ENCODE measurements at regions not wholly inside any gene's neighbourhood (a gene's known extent, or its start where the extent isn't known, plus 50 kb on each side); places are given as distances from the start of the nearest gene placed in this dataset.
"Not testable (repeated sequence)": the region's sequence is repeated elsewhere in the genome, so short reads cannot be mapped to it uniquely, and the experiment has no call there.

DNA sequence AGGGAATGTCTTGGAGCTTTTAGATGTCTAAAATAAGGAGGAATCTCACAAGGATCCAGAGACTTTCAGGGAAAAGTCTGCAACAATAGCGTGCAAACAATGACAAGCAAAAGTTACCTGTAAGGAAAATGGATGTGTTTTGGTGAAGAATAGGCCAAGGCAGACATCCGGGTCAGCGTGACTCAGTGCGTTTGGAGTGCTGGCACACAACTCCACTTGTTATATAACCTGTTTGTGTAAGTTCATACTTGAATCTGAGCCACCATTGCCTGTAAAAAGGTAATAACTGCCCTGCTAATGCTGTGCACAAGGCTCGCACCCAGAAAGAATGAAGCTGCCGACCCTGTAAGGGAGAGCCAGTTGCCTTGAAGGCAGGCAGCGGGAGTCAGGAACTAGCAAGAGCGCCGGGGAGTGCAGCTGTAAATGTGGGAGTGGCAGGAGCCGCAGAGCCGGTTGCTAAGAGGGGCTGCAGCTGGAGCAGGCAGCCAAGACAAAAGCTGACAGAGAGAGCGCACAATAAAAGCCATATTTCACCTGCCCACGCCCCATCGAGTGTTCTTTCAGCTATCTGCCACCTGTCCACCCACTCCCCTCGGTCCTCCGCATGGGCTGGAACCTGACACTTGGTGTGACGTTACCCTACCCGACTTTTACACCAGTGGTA, 638.5 kb upstream of the MIS18BP1 start:
- TF ChIP-seq SP1 (IDR thresholded peaks at IDR 0.05): no peak
- Histone ChIP-seq H3K9ac (ENCODE audit: low read depth in 1 of 2, low read length in 2 of 2) (no peak overlapping the region), H3K4me1 (ENCODE audit: control insufficient read depth in 4 of 4, insufficient read depth in 4 of 4, low read length in 3 of 4) (no peaks in the 10 kb centered on the region), H3K9me3 (ENCODE audit: control insufficient read depth in 4 of 4, low read length in 3 of 4) (no peaks in the 10 kb centered on the region), H3K27ac (ENCODE audit: low read depth in 1 of 2, low read length in 2 of 2) (no peak overlapping the region), H3K4me3 (ENCODE audit: low read depth in 1 of 3, low read length in 3 of 3) (no peak overlapping the region), H3K27me3 (ENCODE audit: control insufficient read depth in 4 of 4, insufficient read depth in 4 of 4, low read length in 3 of 4) (no peaks in the 10 kb centered on the region), H3K36me3 (ENCODE audit: control insufficient read depth in 4 of 4, insufficient read depth in 3 of 4, low read depth in 1 of 4, low read length in 3 of 4) (no peaks in the 10 kb centered on the region)
- 59% methylated on average over 18 of the region's 18 CpGs for WGBS
- no peak for DNase-seq (ENCODE audit: low spot score)

DNA sequence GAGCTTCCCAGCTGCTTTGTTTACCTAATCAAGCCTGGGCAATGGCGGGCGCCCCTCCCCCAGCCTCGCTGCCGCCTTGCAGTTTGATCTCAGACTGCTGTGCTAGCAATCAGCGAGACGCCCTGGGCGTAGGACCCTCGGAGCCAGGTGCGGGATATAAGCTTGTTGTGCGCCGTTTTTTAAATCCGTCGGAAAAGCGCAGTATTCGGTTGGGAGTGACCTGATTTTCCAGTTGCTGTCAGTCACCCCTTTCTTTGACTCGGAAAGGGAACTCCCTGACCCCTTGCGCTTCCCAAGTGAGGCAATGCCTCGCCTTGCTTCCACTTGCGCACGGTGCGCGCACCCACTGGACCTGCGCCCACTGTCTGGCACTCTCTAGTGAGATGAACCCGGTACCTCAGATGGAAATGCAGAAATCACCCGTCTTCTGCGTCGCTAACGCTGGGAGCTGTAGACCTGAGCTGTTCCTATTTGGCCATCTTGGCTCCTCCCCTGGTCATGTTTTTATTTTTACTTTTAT, 635.8 kb upstream of the MIS18BP1 start:
- WGBS: 78% methylated on average over 28 of the region's 28 CpGs
- H3K9me3 ChIP-seq (ENCODE audit: control insufficient read depth in 4 of 4, low read length in 3 of 4); DNase-seq (ENCODE audit: low spot score): not testable (repeated sequence)

DNA sequence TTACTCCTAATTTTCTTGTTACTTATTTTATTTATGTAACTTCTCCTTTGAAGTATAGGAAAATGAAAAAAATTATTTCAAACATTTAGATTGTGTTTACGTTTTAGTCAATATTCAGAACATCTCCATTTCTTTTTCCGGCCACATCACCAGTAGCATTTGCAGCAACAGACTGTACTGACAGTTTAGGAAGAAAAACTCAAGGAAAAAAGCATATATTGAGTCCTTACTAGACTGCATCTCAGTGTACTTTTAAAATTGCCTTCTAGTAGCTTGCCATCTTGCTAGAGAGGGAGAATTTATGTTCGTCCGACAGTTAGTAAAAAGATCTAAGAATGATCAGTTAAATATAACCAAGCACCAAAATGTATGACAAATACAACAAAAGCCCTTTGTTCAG, 625.0 kb upstream of the MIS18BP1 start:
- H3K4me1 ChIP-seq (ENCODE audit: control insufficient read depth in 4 of 4, insufficient read depth in 4 of 4, low read length in 3 of 4): no peaks in the 10 kb centered on the region
- no peak overlapping the region for H3K27ac ChIP-seq (ENCODE audit: low read depth in 1 of 2, low read length in 2 of 2)
- no peaks in the 10 kb centered on the region for H3K36me3 ChIP-seq (ENCODE audit: control insufficient read depth in 4 of 4, insufficient read depth in 3 of 4, low read depth in 1 of 4, low read length in 3 of 4)
- TF ChIP-seq SP1 (IDR thresholded peaks at IDR 0.05) (no peak), JUND (IDR thresholded peaks at IDR 0.05) (no peak), EGR1 (IDR thresholded peaks at IDR 0.05; ENCODE audit: low read depth in 2 of 2) (no peak), FOXA2 (IDR thresholded peaks at IDR 0.05) (no peak), RAD21 (IDR thresholded peaks at IDR 0.05) (no peak), TAF1 (conservative IDR thresholded peaks at IDR 0.05) (no peak), GABPA (IDR thresholded peaks at IDR 0.05 in 1 of 2, conservative IDR thresholded peaks at IDR 0.05 in 1 of 2) (no peak), MAX (IDR thresholded peaks at IDR 0.05) (no peak), FOXA1 (IDR thresholded peaks at IDR 0.05) (no peak), NR2F2 (IDR thresholded peaks at IDR 0.05) (no peak), HNF4G (IDR thresholded peaks at IDR 0.05) (no peak), ATF3 (IDR thresholded peaks at IDR 0.05) (no peak), HNF4A (conservative IDR thresholded peaks at IDR 0.05) (no peak), RXRA (IDR thresholded peaks at IDR 0.05) (no peak), YY1 (IDR thresholded peaks at IDR 0.05) (no peak)
- H3K27me3 ChIP-seq (ENCODE audit: control insufficient read depth in 4 of 4, insufficient read depth in 4 of 4, low read length in 3 of 4): no peaks in the 10 kb centered on the region
- peaks cover 0 to 5% (median 0%) of the 10 kb centered on the region in 4 donors for H3K9me3 ChIP-seq (ENCODE audit: control insufficient read depth in 4 of 4, low read length in 3 of 4)
- WGBS: 85% methylated on average over 4 of the region's 4 CpGs
- no peak overlapping the region for H3K9ac ChIP-seq (ENCODE audit: low read depth in 1 of 2, low read length in 2 of 2)
- no peak overlapping the region for H3K4me3 ChIP-seq (ENCODE audit: low read depth in 1 of 3, low read length in 3 of 3)
- no peak for DNase-seq (ENCODE audit: low spot score)

More for the DNA sequence above, 635.8 kb upstream of the MIS18BP1 start:
- not testable (repeated sequence) for H3K4me3 ChIP-seq (ENCODE audit: low read depth in 1 of 3, low read length in 3 of 3); H3K27me3 ChIP-seq (ENCODE audit: control insufficient read depth in 4 of 4, insufficient read depth in 4 of 4, low read length in 3 of 4); H3K4me1 ChIP-seq (ENCODE audit: control insufficient read depth in 4 of 4, insufficient read depth in 4 of 4, low read length in 3 of 4); H3K27ac ChIP-seq (ENCODE audit: low read depth in 1 of 2, low read length in 2 of 2); H3K9ac ChIP-seq (ENCODE audit: low read depth in 1 of 2, low read length in 2 of 2); H3K36me3 ChIP-seq (ENCODE audit: control insufficient read depth in 4 of 4, insufficient read depth in 3 of 4, low read depth in 1 of 4, low read length in 3 of 4)

- H3K9ac ChIP-seq (ENCODE audit: low read depth in 1 of 2, low read length in 2 of 2): no peak overlapping the region
- TF ChIP-seq ATF3 (IDR thresholded peaks at IDR 0.05) (no peak), SP1 (IDR thresholded peaks at IDR 0.05) (no peak), RXRA (IDR thresholded peaks at IDR 0.05) (no peak), NR2F2 (IDR thresholded peaks at IDR 0.05) (no peak), TAF1 (conservative IDR thresholded peaks at IDR 0.05) (no peak), HNF4A (conservative IDR thresholded peaks at IDR 0.05) (no peak), HNF4G (IDR thresholded peaks at IDR 0.05) (no peak), EGR1 (IDR thresholded peaks at IDR 0.05; ENCODE audit: low read depth in 2 of 2) (no peak), YY1 (IDR thresholded peaks at IDR 0.05) (no peak), REST (IDR thresholded peaks at IDR 0.05) (no peak), GABPA (IDR thresholded peaks at IDR 0.05 in 1 of 2, conservative IDR thresholded peaks at IDR 0.05 in 1 of 2) (no peak), RAD21 (IDR thresholded peaks at IDR 0.05) (no peak)
- TF ChIP-seq, protein P1, sequence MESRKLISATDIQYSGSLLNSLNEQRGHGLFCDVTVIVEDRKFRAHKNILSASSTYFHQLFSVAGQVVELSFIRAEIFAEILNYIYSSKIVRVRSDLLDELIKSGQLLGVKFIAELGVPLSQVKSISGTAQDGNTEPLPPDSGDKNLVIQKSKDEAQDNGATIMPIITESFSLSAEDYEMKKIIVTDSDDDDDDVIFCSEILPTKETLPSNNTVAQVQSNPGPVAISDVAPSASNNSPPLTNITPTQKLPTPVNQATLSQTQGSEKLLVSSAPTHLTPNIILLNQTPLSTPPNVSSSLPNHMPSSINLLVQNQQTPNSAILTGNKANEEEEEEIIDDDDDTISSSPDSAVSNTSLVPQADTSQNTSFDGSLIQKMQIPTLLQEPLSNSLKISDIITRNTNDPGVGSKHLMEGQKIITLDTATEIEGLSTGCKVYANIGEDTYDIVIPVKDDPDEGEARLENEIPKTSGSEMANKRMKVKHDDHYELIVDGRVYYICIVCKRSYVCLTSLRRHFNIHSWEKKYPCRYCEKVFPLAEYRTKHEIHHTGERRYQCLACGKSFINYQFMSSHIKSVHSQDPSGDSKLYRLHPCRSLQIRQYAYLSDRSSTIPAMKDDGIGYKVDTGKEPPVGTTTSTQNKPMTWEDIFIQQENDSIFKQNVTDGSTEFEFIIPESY (IDR thresholded peaks at IDR 0.05): no peak
- H3K36me3 ChIP-seq (ENCODE audit: control insufficient read depth in 4 of 4, insufficient read depth in 3 of 4, low read depth in 1 of 4, low read length in 3 of 4): no peaks in the 10 kb centered on the region
- no peak overlapping the region for H3K4me3 ChIP-seq (ENCODE audit: low read depth in 1 of 3, low read length in 3 of 3)
- peaks cover 0 to 7% (median 3%) of the 10 kb centered on the region in 4 donors for H3K9me3 ChIP-seq (ENCODE audit: control insufficient read depth in 4 of 4, low read length in 3 of 4)
- H3K27me3 ChIP-seq (ENCODE audit: control insufficient read depth in 4 of 4, insufficient read depth in 4 of 4, low read length in 3 of 4): no peaks in the 10 kb centered on the region
- no peaks in the 10 kb centered on the region for H3K4me1 ChIP-seq (ENCODE audit: control insufficient read depth in 4 of 4, insufficient read depth in 4 of 4, low read length in 3 of 4)
- DNase-seq (ENCODE audit: low spot score): no peak
- H3K27ac ChIP-seq (ENCODE audit: low read depth in 1 of 2, low read length in 2 of 2): no peak overlapping the region
- WGBS: 80% methylated on average over 2 of the region's 2 CpGs
Measured at GRCh38 chr14:45868863-45869262, 615.9 kb upstream of the MIS18BP1 start.

Data from liver (tissue), 7 donors.